HEK293 (cell line): ENCODE measurements at regions not wholly inside any gene's neighbourhood (a gene's known extent, or its start where the extent isn't known, plus 50 kb on each side); places are given as distances from the start of the nearest gene placed in this dataset.

Experiments used
- CTCF ChIA-PET: fragments of 350-600 bp; formaldehyde crosslinking; extraction: SDS; loops from one replicate; lab custom pipeline; 2021; ENCODE audit warnings: antibody characterized with exemption; lab: Yijun Ruan, JAX
- POLR2A ChIA-PET: fragments of 300-600 bp; formaldehyde crosslinking; extraction: SDS; loops from one replicate; lab custom pipeline; 2020; ENCODE audit warnings: antibody characterized with exemption, inconsistent platforms; lab: Yijun Ruan, JAX
- H3K27ac ChIP-seq: fragments of 200-500 bp; sonication (Bioruptor generic); 2 replicates; pipeline ENCODE4 v1.5.1; 2014; ENCODE audit warnings: low read depth, low read length, control low read depth, inconsistent platforms; ENCODE audit errors: extremely low read depth
- H3K36me3 ChIP-seq, 2 experiments: fragments of 200-500 bp in 1 of 2; sonication (Bioruptor generic) in 1 of 2; 1 replicate in 1 of 2; 2 replicates in 1 of 2; pipeline ENCODE4 v1.5.1; 2014 to 2017; ENCODE audit warnings: inconsistent platforms in 2 of 2, low read length in 2 of 2; ENCODE audit not compliant: control insufficient read depth in 2 of 2, insufficient read depth in 1 of 2
- H3K4me1 ChIP-seq: fragments of 200-500 bp; sonication (Bioruptor generic); 2 replicates; pipeline ENCODE4 v1.5.1; 2014; ENCODE audit warnings: mild to moderate bottlenecking, low read length, inconsistent platforms; ENCODE audit not compliant: control insufficient read depth, insufficient read depth
- H3K4me3 ChIP-seq: 2 replicates; pipeline ENCODE4 v1.5.1; 2011; ENCODE audit warnings: low read depth, mild to moderate bottlenecking, control low read depth, low read length, moderate library complexity
- H3K9me3 ChIP-seq: fragments of 200-500 bp; sonication (Bioruptor generic); 2 replicates; pipeline ENCODE4 v1.5.1; 2014; ENCODE audit warnings: low read depth, low read length, inconsistent platforms; ENCODE audit not compliant: control insufficient read depth, insufficient read depth
- INSM2 ChIP-seq: fragments of 450-650 bp; formaldehyde crosslinking; IDR thresholded peaks from 2 replicates; pipeline ENCODE4 v1.5.1; 2016; ENCODE audit warnings: missing biosample characterization, missing genetic modification characterization
- OSR2 ChIP-seq: fragments of 450-650 bp; formaldehyde crosslinking; IDR thresholded peaks from 2 replicates; pipeline ENCODE4 v1.5.1; 2016; ENCODE audit warnings: missing biosample characterization, missing genetic modification characterization
- YY2 ChIP-seq: fragments of 450-650 bp; formaldehyde crosslinking; IDR thresholded peaks from 2 replicates; pipeline ENCODE4 v1.5.1; 2016; ENCODE audit warnings: missing biosample characterization, missing genetic modification characterization
- ZBTB20 ChIP-seq: fragments of 450-650 bp; formaldehyde crosslinking; IDR thresholded peaks from 2 replicates; pipeline ENCODE4 v1.5.1; 2016; ENCODE audit warnings: missing biosample characterization, missing genetic modification characterization
- ZFP3 ChIP-seq: fragments of 450-650 bp; formaldehyde crosslinking; IDR thresholded peaks from 2 replicates; pipeline ENCODE4 v1.5.1; 2016; ENCODE audit warnings: low read depth, missing biosample characterization, missing genetic modification characterization
- ZNF10 ChIP-seq: fragments of 450-650 bp; formaldehyde crosslinking; IDR thresholded peaks from 2 replicates; pipeline ENCODE4 v1.5.1; 2017; ENCODE audit warnings: missing biosample characterization, missing genetic modification characterization
- ZNF121 ChIP-seq: fragments of 450-650 bp; formaldehyde crosslinking; IDR thresholded peaks from 2 replicates; pipeline ENCODE4 v1.5.1; 2016; ENCODE audit warnings: missing biosample characterization, missing genetic modification characterization
- ZNF140 ChIP-seq: fragments of 450-650 bp; formaldehyde crosslinking; IDR thresholded peaks from 2 replicates; pipeline ENCODE4 v1.5.1; 2016; ENCODE audit warnings: missing biosample characterization, missing genetic modification characterization
- ZNF148 ChIP-seq: fragments of 450-650 bp; formaldehyde crosslinking; IDR thresholded peaks from 2 replicates; pipeline ENCODE4 v1.5.0; 2017; ENCODE audit warnings: missing biosample characterization, missing genetic modification characterization, borderline replicate concordance
- ZNF174 ChIP-seq: fragments of 450-650 bp; formaldehyde crosslinking; IDR thresholded peaks from 2 replicates; pipeline ENCODE4 v1.5.0; 2017; ENCODE audit warnings: missing biosample characterization, mild to moderate bottlenecking, missing genetic modification characterization
- ZNF223 ChIP-seq: fragments of 450-650 bp; formaldehyde crosslinking; IDR thresholded peaks from 2 replicates; pipeline ENCODE4 v1.5.1; 2016; ENCODE audit warnings: missing biosample characterization, missing genetic modification characterization
- ZNF280C ChIP-seq: fragments of 450-650 bp; formaldehyde crosslinking; IDR thresholded peaks from 2 replicates; pipeline ENCODE4 v1.5.1; 2016; ENCODE audit warnings: missing biosample characterization, missing genetic modification characterization
- ZNF335 ChIP-seq: fragments of 450-650 bp; formaldehyde crosslinking; conservative IDR thresholded peaks from 2 replicates; pipeline ENCODE4 v1.5.1; 2016; ENCODE audit warnings: missing biosample characterization, missing genetic modification characterization
- ZNF350 ChIP-seq: fragments of 450-650 bp; formaldehyde crosslinking; IDR thresholded peaks from 2 replicates; pipeline ENCODE4 v1.5.0; 2017; ENCODE audit warnings: missing biosample characterization, mild to moderate bottlenecking, missing genetic modification characterization
- ZNF530 ChIP-seq: fragments of 450-650 bp; formaldehyde crosslinking; IDR thresholded peaks from 2 replicates; pipeline ENCODE4 v1.5.1; 2016; ENCODE audit warnings: low read depth, missing biosample characterization, missing genetic modification characterization
- ZNF558 ChIP-seq: fragments of 450-650 bp; formaldehyde crosslinking; IDR thresholded peaks from 2 replicates; pipeline ENCODE4 v1.5.1; 2016; ENCODE audit warnings: missing biosample characterization, missing genetic modification characterization
- ZNF645 ChIP-seq: fragments of 450-650 bp; formaldehyde crosslinking; IDR thresholded peaks from 2 replicates; pipeline ENCODE4; 2016; ENCODE audit warnings: missing biosample characterization, missing genetic modification characterization
- ZNF660 ChIP-seq: fragments of 450-650 bp; IDR thresholded peaks from 2 replicates; pipeline ENCODE4 v1.5.1; 2018; ENCODE audit warnings: missing biosample characterization, mild to moderate bottlenecking, missing genetic modification characterization
- ZNF664 ChIP-seq: fragments of 450-650 bp; formaldehyde crosslinking; IDR thresholded peaks from 2 replicates; pipeline ENCODE4 v1.5.1; 2016; ENCODE audit warnings: missing biosample characterization, missing genetic modification characterization
- ZNF707 ChIP-seq: fragments of 450-650 bp; formaldehyde crosslinking; IDR thresholded peaks from 2 replicates; pipeline ENCODE4 v1.5.1; 2016; ENCODE audit warnings: missing biosample characterization, missing genetic modification characterization
- ZNF830 ChIP-seq: fragments of 450-650 bp; IDR thresholded peaks from 2 replicates; pipeline ENCODE4 v1.5.0; 2018; ENCODE audit warnings: missing biosample characterization, missing genetic modification characterization, low read depth, mild to moderate bottlenecking, moderate library complexity

GRCh38 chr9:87063246-87063645 lies 115.9 kb upstream of the GAS1 start:
- Histone ChIP-seq H3K36me3 (no peaks in the 10 kb centered on the region), H3K27ac (no peak overlapping the region), H3K4me1 (no peaks in the 10 kb centered on the region), H3K4me3 (no peak overlapping the region), H3K9me3 (no peaks in the 10 kb centered on the region)
- CTCF ChIA-PET, result interaction anchor here (0.6 kb wide), 1 partner anchor 419 kb away, joined by 3 read pairs; no protein-coding TSS in a partner anchor
- TF ChIP-seq ZBTB20 (tag by site-specific recombination) (no peak), ZNF664 (tag by site-specific recombination) (no peak), ZNF148 (tag by site-specific recombination) (no peak), ZNF707 (tag by site-specific recombination) (no peak), ZNF121 (no peak), ZFP3 (tag by site-specific recombination) (no peak), OSR2 (tag by site-specific recombination) (no peak)
- POLR2A ChIA-PET, result no interaction called here

- TF ChIP-seq ZNF350 (tag by site-specific recombination) (no peak), YY2 (tag by site-specific recombination) (no peak), ZNF664 (tag by site-specific recombination) (no peak), ZNF530 (tag by site-specific recombination) (no peak), ZNF660 (tag by site-specific recombination) (no peak), ZNF174 (tag by site-specific recombination) (no peak), ZNF223 (tag by site-specific recombination) (no peak), ZNF830 (tag by site-specific recombination) (no peak), ZNF140 (no peak), ZNF558 (tag by site-specific recombination) (no peak), ZNF335 (tag by site-specific recombination) (no peak), ZNF280C (tag by site-specific recombination) (no peak), ZNF645 (no peak), INSM2 (tag by site-specific recombination) (no peak), ZNF10 (tag by site-specific recombination) (no peak)
- CTCF ChIA-PET, result interaction anchor here (0.6 kb wide), 1 partner anchor 419 kb away, joined by 3 read pairs; no protein-coding TSS in a partner anchor
These were observed 116.6 kb upstream of the GAS1 start for GRCh38 chr9:87063871-87064270.

More at GRCh38 chr9:87063871-87064270, 116.6 kb upstream of the GAS1 start:
- H3K36me3 ChIP-seq, result no peaks in the 10 kb centered on the region
- H3K27ac ChIP-seq, result no peak overlapping the region
- POLR2A ChIA-PET, result no interaction called here
- H3K9me3 ChIP-seq, result no peaks in the 10 kb centered on the region
- no peak overlapping the region for H3K4me3 ChIP-seq
- H3K4me1 ChIP-seq, result no peaks in the 10 kb centered on the region
